ENCODE measurements at regions not wholly inside any gene's neighbourhood (a gene's known extent, or its start where the extent isn't known, plus 50 kb on each side); places are given as distances from the start of the nearest gene placed in this dataset.
A peak's percentile ranks its signal among the peaks of the same experiment; 100 is the strongest.

GRCh38 chr2:56523816-56524215 lies 340.0 kb downstream of the CCDC85A start:
- Mint-ChIP-seq H3K27me3 (no peaks in the 10 kb centered on the region), H3K36me3 (no peaks in the 10 kb centered on the region), H3K4me3 (no peak overlapping the region), H3K4me1 (no peaks in the 10 kb centered on the region), H3K9me3 (peaks cover 3 to 30% (median 7%) of the 10 kb centered on the region in 9 donors), H3K27ac (no peak overlapping the region)
- DNase-seq (no peak), ATAC-seq (no peak)
- POLR2A ChIA-PET, result no interaction called here

- H3K27me3 Mint-ChIP-seq, result no peaks in the 10 kb centered on the region
- DNase-seq, result no peak
- no peak for ATAC-seq
- H3K27ac Mint-ChIP-seq, result no peak overlapping the region
- no peak overlapping the region for H3K4me3 Mint-ChIP-seq
- H3K9me3 Mint-ChIP-seq, result peaks cover 0 to 15% (median 6%) of the 10 kb centered on the region in 9 donors
- POLR2A ChIA-PET, result no interaction called here
- H3K4me1 Mint-ChIP-seq, result no peaks in the 10 kb centered on the region
- H3K36me3 Mint-ChIP-seq, result no peaks in the 10 kb centered on the region
These were observed 348.1 kb downstream of the CCDC85A start for GRCh38 chr2:56531668-56532420.

GRCh38 chr2:56534321-56534720 lies 350.5 kb downstream of the CCDC85A start:
- peaks cover 0 to 14% (median 6%) of the 10 kb centered on the region in 9 donors for H3K9me3 Mint-ChIP-seq
- DNase-seq (no peak), ATAC-seq (no peak)
- no peaks in the 10 kb centered on the region for H3K36me3 Mint-ChIP-seq
- no peaks in the 10 kb centered on the region for H3K4me1 Mint-ChIP-seq
- H3K4me3 Mint-ChIP-seq, result no peak overlapping the region
- peak overlapping the region in 1 of 10 donors; percentile 4 for H3K27ac Mint-ChIP-seq
- POLR2A ChIA-PET, result no interaction called here
- no peaks in the 10 kb centered on the region for H3K27me3 Mint-ChIP-seq

- no peak overlapping the region for H3K4me3 Mint-ChIP-seq
These were observed 354.0 kb downstream of the CCDC85A start for GRCh38 chr2:56537756-56538155.

GRCh38 chr2:56539618-56540017 lies 355.8 kb downstream of the CCDC85A start:
- ATAC-seq (no peak), DNase-seq (no peak)
- no peaks in the 10 kb centered on the region for H3K36me3 Mint-ChIP-seq
- H3K4me3 Mint-ChIP-seq, result no peak overlapping the region
- H3K4me1 Mint-ChIP-seq, result no peaks in the 10 kb centered on the region
- no peaks in the 10 kb centered on the region for H3K27me3 Mint-ChIP-seq
- POLR2A ChIA-PET, result no interaction called here
- no peak overlapping the region for H3K27ac Mint-ChIP-seq
- H3K9me3 Mint-ChIP-seq, result peaks cover 4 to 19% (median 11%) of the 10 kb centered on the region in 9 donors

More at GRCh38 chr2:56537756-56538155, 354.0 kb downstream of the CCDC85A start:
- POLR2A ChIA-PET, result no interaction called here
- no peak overlapping the region for H3K27ac Mint-ChIP-seq
- no peaks in the 10 kb centered on the region for H3K36me3 Mint-ChIP-seq
- ATAC-seq, result no peak
- no peaks in the 10 kb centered on the region for H3K27me3 Mint-ChIP-seq
- no peaks in the 10 kb centered on the region for H3K4me1 Mint-ChIP-seq
- H3K9me3 Mint-ChIP-seq, result peaks cover 2 to 17% (median 8%) of the 10 kb centered on the region in 9 donors
- no peak for DNase-seq

- Mint-ChIP-seq H3K4me3 (no peak overlapping the region), H3K36me3 (no peaks in the 10 kb centered on the region), H3K9me3 (peaks cover 3 to 19% (median 11%) of the 10 kb centered on the region in 9 donors), H3K27ac (no peak overlapping the region), H3K27me3 (no peaks in the 10 kb centered on the region), H3K4me1 (no peaks in the 10 kb centered on the region)
- POLR2A ChIA-PET, result no interaction called here
- ATAC-seq, result no peak
- DNase-seq, result no peak
These were observed 356.7 kb downstream of the CCDC85A start for GRCh38 chr2:56540467-56540866.

- POLR2A ChIA-PET, result no interaction called here
- DNase-seq, result no peak
- H3K4me1 Mint-ChIP-seq, result no peaks in the 10 kb centered on the region
- no peaks in the 10 kb centered on the region for H3K36me3 Mint-ChIP-seq
- H3K9me3 Mint-ChIP-seq, result peaks cover 3 to 19% (median 11%) of the 10 kb centered on the region in 9 donors
- no peaks in the 10 kb centered on the region for H3K27me3 Mint-ChIP-seq
- H3K4me3 Mint-ChIP-seq, result no peak overlapping the region
- no peak overlapping the region for H3K27ac Mint-ChIP-seq
- ATAC-seq, result no peak
These were observed 357.1 kb downstream of the CCDC85A start for GRCh38 chr2:56540916-56541315.

GRCh38 chr2:56542213-56542612 lies 358.4 kb downstream of the CCDC85A start:
- Mint-ChIP-seq H3K4me1 (no peaks in the 10 kb centered on the region), H3K36me3 (no peaks in the 10 kb centered on the region), H3K9me3 (peaks cover 4 to 21% (median 12%) of the 10 kb centered on the region in 9 donors), H3K27ac (no peak overlapping the region), H3K4me3 (no peak overlapping the region), H3K27me3 (no peaks in the 10 kb centered on the region)
- POLR2A ChIA-PET, result no interaction called here
- no peak for DNase-seq
- ATAC-seq, result no peak

- no peak for DNase-seq
- ATAC-seq, result no peak
- H3K27me3 Mint-ChIP-seq, result no peaks in the 10 kb centered on the region
- POLR2A ChIA-PET, result no interaction called here
- H3K9me3 Mint-ChIP-seq, result peaks cover 1 to 17% (median 8%) of the 10 kb centered on the region in 9 donors
- no peak overlapping the region for H3K4me3 Mint-ChIP-seq
- no peaks in the 10 kb centered on the region for H3K4me1 Mint-ChIP-seq
- H3K27ac Mint-ChIP-seq, result no peak overlapping the region
- H3K36me3 Mint-ChIP-seq, result peaks cover 0 to 3% (median 0%) of the 10 kb centered on the region in 3 donors
These were observed 381.4 kb downstream of the CCDC85A start for GRCh38 chr2:56565143-56565542.

- H3K4me3 Mint-ChIP-seq, result no peak overlapping the region
- ATAC-seq (no peak), DNase-seq (no peak)
- no peak overlapping the region for H3K27ac Mint-ChIP-seq
- H3K36me3 Mint-ChIP-seq, result no peaks in the 10 kb centered on the region
- H3K9me3 Mint-ChIP-seq, result peaks cover 0 to 23% (median 9%) of the 10 kb centered on the region in 9 donors
- no peaks in the 10 kb centered on the region for H3K4me1 Mint-ChIP-seq
- POLR2A ChIA-PET, result no interaction called here
- H3K27me3 Mint-ChIP-seq, result no peaks in the 10 kb centered on the region
These were observed 387.3 kb downstream of the CCDC85A start for GRCh38 chr2:56571074-56571473.

- no peak overlapping the region for H3K27ac Mint-ChIP-seq
- H3K4me1 Mint-ChIP-seq, result no peaks in the 10 kb centered on the region
- POLR2A ChIA-PET, result no interaction called here
- peaks cover 0 to 5% (median 0%) of the 10 kb centered on the region in 3 donors for H3K36me3 Mint-ChIP-seq
- DNase-seq, result no peak
- no peak overlapping the region for H3K4me3 Mint-ChIP-seq
- no peaks in the 10 kb centered on the region for H3K27me3 Mint-ChIP-seq
- ATAC-seq, result no peak
- peaks cover 8 to 51% (median 22%) of the 10 kb centered on the region in 9 donors for H3K9me3 Mint-ChIP-seq
These were observed 392.2 kb downstream of the CCDC85A start for GRCh38 chr2:56576001-56576400.

GRCh38 chr2:56580242-56580641 lies 396.5 kb downstream of the CCDC85A start:
- H3K9me3 Mint-ChIP-seq, result peaks cover 6 to 32% (median 11%) of the 10 kb centered on the region in 9 donors

GRCh38 chr2:56582570-56582969 lies 398.8 kb downstream of the CCDC85A start:
- Mint-ChIP-seq H3K36me3 (peaks cover 0 to 5% (median 0%) of the 10 kb centered on the region in 3 donors), H3K9me3 (peaks cover 0 to 22% (median 10%) of the 10 kb centered on the region in 9 donors), H3K27ac (no peak overlapping the region), H3K4me1 (no peaks in the 10 kb centered on the region), H3K27me3 (no peaks in the 10 kb centered on the region), H3K4me3 (no peak overlapping the region)
- POLR2A ChIA-PET, result no interaction called here
- no peak for ATAC-seq
- no peak for DNase-seq

More at GRCh38 chr2:56580242-56580641, 396.5 kb downstream of the CCDC85A start:
- DNase-seq, result no peak
- Mint-ChIP-seq H3K4me1 (no peaks in the 10 kb centered on the region), H3K4me3 (no peak overlapping the region), H3K36me3 (peaks cover 0 to 5% (median 0%) of the 10 kb centered on the region in 3 donors), H3K27ac (no peak overlapping the region), H3K27me3 (no peaks in the 10 kb centered on the region)
- no peak for ATAC-seq
- POLR2A ChIA-PET, result no interaction called here

- peaks cover 0 to 15% (median 7%) of the 10 kb centered on the region in 9 donors for H3K9me3 Mint-ChIP-seq
- H3K4me1 Mint-ChIP-seq, result no peaks in the 10 kb centered on the region
- no peak for ATAC-seq
- H3K27me3 Mint-ChIP-seq, result no peaks in the 10 kb centered on the region
- no peak overlapping the region for H3K27ac Mint-ChIP-seq
- no peak overlapping the region for H3K4me3 Mint-ChIP-seq
- POLR2A ChIA-PET, result no interaction called here
- no peak for DNase-seq
- peaks cover 0 to 4% (median 0%) of the 10 kb centered on the region in 3 donors for H3K36me3 Mint-ChIP-seq
These were observed 400.1 kb downstream of the CCDC85A start for GRCh38 chr2:56583796-56584315.
